ENCODE measurements at regions not wholly inside any gene's neighbourhood (a gene's known extent, or its start where the extent isn't known, plus 50 kb on each side); places are given as distances from the start of the nearest gene placed in this dataset.

DNA sequence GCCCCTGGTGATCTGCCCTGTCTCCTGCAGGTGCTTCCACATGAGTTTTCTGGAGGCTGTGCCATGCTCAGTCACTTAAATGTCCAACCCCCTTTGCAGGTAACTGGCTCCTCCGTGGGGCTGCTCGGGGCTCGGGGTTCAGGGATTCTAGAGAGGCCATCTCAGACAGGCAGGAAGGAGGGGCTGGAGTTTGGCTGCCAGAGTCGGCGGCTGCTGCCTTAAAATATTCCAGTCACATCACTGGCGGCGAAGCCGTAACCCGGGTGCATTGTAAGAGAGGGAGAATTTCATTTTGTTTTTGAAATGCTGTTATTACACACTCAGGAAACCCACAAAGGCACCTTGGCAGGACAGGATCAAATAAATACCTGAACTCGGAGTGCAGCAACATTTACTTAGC, 212.9 kb upstream of the PMEPA1 start:
- H3K27me3 ChIP-seq (ENCODE audit: insufficient read depth): no peaks in the 10 kb centered on the region
- Mint-ChIP-seq H3K9me3 (peaks cover 16% of the 10 kb centered on the region), H3K27me3 (ENCODE audit: insufficient read depth, low read depth, poor library complexity) (peaks cover 2% of the 10 kb centered on the region), H3K4me3 (no peak overlapping the region), H3K36me3 (ENCODE audit: low read depth) (peaks cover 7% of the 10 kb centered on the region), H3K4me1 (peaks cover 26% of the 10 kb centered on the region), H3K27ac (no peak overlapping the region)
- H2AFZ ChIP-seq: no peak overlapping the region
- H3K9me2 ChIP-seq (ENCODE audit: insufficient read depth): no peaks in the 10 kb centered on the region; the same call in 1 of the 2 replicates
- no peak overlapping the region for H3K4me3 ChIP-seq
- TF ChIP-seq, protein P1, sequence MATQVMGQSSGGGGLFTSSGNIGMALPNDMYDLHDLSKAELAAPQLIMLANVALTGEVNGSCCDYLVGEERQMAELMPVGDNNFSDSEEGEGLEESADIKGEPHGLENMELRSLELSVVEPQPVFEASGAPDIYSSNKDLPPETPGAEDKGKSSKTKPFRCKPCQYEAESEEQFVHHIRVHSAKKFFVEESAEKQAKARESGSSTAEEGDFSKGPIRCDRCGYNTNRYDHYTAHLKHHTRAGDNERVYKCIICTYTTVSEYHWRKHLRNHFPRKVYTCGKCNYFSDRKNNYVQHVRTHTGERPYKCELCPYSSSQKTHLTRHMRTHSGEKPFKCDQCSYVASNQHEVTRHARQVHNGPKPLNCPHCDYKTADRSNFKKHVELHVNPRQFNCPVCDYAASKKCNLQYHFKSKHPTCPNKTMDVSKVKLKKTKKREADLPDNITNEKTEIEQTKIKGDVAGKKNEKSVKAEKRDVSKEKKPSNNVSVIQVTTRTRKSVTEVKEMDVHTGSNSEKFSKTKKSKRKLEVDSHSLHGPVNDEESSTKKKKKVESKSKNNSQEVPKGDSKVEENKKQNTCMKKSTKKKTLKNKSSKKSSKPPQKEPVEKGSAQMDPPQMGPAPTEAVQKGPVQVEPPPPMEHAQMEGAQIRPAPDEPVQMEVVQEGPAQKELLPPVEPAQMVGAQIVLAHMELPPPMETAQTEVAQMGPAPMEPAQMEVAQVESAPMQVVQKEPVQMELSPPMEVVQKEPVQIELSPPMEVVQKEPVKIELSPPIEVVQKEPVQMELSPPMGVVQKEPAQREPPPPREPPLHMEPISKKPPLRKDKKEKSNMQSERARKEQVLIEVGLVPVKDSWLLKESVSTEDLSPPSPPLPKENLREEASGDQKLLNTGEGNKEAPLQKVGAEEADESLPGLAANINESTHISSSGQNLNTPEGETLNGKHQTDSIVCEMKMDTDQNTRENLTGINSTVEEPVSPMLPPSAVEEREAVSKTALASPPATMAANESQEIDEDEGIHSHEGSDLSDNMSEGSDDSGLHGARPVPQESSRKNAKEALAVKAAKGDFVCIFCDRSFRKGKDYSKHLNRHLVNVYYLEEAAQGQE (IDR thresholded peaks at IDR 0.05; ENCODE audit: unreplicated experiment): no peak
- TF ChIP-seq POLR2AphosphoS5 (IDR thresholded peaks at IDR 0.05; ENCODE audit: low read depth): no peak
- no peak for TF ChIP-seq STAT1 (IDR thresholded peaks at IDR 0.05; ENCODE audit: unreplicated experiment)
- TF ChIP-seq JUNB (IDR thresholded peaks at IDR 0.05; ENCODE audit: unreplicated experiment): no peak
- no peak for TF ChIP-seq ZNF114 (CRISPR knock-in tag; IDR thresholded peaks at IDR 0.05)
- no peak for TF ChIP-seq ZNF331 (CRISPR knock-in tag; IDR thresholded peaks at IDR 0.05; ENCODE audit: low read depth)
- no peak for TF ChIP-seq CREB1 (CRISPR knock-in tag; IDR thresholded peaks at IDR 0.05; ENCODE audit: low read depth)
- no peak for TF ChIP-seq EZH2phosphoT487 (IDR thresholded peaks at IDR 0.05; ENCODE audit: unreplicated experiment)
- TF ChIP-seq, protein P2, sequence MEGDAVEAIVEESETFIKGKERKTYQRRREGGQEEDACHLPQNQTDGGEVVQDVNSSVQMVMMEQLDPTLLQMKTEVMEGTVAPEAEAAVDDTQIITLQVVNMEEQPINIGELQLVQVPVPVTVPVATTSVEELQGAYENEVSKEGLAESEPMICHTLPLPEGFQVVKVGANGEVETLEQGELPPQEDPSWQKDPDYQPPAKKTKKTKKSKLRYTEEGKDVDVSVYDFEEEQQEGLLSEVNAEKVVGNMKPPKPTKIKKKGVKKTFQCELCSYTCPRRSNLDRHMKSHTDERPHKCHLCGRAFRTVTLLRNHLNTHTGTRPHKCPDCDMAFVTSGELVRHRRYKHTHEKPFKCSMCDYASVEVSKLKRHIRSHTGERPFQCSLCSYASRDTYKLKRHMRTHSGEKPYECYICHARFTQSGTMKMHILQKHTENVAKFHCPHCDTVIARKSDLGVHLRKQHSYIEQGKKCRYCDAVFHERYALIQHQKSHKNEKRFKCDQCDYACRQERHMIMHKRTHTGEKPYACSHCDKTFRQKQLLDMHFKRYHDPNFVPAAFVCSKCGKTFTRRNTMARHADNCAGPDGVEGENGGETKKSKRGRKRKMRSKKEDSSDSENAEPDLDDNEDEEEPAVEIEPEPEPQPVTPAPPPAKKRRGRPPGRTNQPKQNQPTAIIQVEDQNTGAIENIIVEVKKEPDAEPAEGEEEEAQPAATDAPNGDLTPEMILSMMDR (conservative IDR thresholded peaks at IDR 0.05; ENCODE audit: low read depth in 2 of 2): no peak
- TF ChIP-seq, protein P3, sequence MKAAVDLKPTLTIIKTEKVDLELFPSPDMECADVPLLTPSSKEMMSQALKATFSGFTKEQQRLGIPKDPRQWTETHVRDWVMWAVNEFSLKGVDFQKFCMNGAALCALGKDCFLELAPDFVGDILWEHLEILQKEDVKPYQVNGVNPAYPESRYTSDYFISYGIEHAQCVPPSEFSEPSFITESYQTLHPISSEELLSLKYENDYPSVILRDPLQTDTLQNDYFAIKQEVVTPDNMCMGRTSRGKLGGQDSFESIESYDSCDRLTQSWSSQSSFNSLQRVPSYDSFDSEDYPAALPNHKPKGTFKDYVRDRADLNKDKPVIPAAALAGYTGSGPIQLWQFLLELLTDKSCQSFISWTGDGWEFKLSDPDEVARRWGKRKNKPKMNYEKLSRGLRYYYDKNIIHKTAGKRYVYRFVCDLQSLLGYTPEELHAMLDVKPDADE (IDR thresholded peaks at IDR 0.05): no peak
- no peak for TF ChIP-seq NANOG (IDR thresholded peaks at IDR 0.05; ENCODE audit: borderline replicate concordance)
- TF ChIP-seq, protein P4, sequence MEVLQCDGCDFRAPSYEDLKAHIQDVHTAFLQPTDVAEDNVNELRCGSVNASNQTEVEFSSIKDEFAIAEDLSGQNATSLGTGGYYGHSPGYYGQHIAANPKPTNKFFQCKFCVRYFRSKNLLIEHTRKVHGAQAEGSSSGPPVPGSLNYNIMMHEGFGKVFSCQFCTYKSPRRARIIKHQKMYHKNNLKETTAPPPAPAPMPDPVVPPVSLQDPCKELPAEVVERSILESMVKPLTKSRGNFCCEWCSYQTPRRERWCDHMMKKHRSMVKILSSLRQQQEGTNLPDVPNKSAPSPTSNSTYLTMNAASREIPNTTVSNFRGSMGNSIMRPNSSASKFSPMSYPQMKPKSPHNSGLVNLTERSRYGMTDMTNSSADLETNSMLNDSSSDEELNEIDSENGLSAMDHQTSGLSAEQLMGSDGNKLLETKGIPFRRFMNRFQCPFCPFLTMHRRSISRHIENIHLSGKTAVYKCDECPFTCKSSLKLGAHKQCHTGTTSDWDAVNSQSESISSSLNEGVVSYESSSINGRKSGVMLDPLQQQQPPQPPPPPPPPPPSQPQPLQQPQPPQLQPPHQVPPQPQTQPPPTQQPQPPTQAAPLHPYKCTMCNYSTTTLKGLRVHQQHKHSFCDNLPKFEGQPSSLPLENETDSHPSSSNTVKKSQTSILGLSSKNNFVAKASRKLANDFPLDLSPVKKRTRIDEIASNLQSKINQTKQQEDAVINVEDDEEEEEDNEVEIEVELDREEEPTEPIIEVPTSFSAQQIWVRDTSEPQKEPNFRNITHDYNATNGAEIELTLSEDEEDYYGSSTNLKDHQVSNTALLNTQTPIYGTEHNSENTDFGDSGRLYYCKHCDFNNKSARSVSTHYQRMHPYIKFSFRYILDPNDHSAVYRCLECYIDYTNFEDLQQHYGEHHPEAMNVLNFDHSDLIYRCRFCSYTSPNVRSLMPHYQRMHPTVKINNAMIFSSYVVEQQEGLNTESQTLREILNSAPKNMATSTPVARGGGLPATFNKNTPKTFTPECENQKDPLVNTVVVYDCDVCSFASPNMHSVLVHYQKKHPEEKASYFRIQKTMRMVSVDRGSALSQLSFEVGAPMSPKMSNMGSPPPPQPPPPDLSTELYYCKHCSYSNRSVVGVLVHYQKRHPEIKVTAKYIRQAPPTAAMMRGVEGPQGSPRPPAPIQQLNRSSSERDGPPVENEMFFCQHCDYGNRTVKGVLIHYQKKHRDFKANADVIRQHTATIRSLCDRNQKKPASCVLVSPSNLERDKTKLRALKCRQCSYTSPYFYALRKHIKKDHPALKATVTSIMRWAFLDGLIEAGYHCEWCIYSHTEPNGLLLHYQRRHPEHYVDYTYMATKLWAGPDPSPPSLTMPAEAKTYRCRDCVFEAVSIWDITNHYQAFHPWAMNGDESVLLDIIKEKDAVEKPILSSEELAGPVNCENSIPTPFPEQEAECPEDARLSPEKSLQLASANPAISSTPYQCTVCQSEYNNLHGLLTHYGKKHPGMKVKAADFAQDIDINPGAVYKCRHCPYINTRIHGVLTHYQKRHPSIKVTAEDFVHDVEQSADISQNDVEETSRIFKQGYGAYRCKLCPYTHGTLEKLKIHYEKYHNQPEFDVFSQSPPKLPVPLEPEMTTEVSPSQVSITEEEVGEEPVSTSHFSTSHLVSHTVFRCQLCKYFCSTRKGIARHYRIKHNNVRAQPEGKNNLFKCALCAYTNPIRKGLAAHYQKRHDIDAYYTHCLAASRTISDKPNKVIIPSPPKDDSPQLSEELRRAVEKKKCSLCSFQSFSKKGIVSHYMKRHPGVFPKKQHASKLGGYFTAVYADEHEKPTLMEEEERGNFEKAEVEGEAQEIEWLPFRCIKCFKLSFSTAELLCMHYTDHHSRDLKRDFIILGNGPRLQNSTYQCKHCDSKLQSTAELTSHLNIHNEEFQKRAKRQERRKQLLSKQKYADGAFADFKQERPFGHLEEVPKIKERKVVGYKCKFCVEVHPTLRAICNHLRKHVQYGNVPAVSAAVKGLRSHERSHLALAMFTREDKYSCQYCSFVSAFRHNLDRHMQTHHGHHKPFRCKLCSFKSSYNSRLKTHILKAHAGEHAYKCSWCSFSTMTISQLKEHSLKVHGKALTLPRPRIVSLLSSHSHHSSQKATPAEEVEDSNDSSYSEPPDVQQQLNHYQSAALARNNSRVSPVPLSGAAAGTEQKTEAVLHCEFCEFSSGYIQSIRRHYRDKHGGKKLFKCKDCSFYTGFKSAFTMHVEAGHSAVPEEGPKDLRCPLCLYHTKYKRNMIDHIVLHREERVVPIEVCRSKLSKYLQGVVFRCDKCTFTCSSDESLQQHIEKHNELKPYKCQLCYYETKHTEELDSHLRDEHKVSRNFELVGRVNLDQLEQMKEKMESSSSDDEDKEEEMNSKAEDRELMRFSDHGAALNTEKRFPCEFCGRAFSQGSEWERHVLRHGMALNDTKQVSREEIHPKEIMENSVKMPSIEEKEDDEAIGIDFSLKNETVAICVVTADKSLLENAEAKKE (CRISPR knock-in tag; IDR thresholded peaks at IDR 0.05): no peak
- TF ChIP-seq EZH2 (IDR thresholded peaks at IDR 0.05; ENCODE audit: low read depth, unreplicated experiment): no peak
- H3K4me1 ChIP-seq (ENCODE audit: insufficient read depth): no peaks in the 10 kb centered on the region; the same call in 1 of the 2 replicates
- H3F3A ChIP-seq (replicated peaks; ENCODE audit: low read depth): no peaks in the 10 kb centered on the region
- ATAC-seq (no peak), DNase-seq (ENCODE audit: low spot score) (no peak)
- H3K79me2 ChIP-seq (replicated peaks; ENCODE audit: insufficient read depth): no peaks in the 10 kb centered on the region
- no peak overlapping the region for H3K27ac ChIP-seq (ENCODE audit: low read depth)
- H3K36me3 ChIP-seq (ENCODE audit: insufficient read depth): 0 out of 2 replicates have a peak, but pooled peaks cover 7% of the 10 kb centered on the region
- no peak overlapping the region for H3K4me2 ChIP-seq
- H4K20me1 ChIP-seq (replicated peaks; ENCODE audit: insufficient read depth): no peaks in the 10 kb centered on the region
